ENCODE measurements at regions not wholly inside any gene's neighbourhood (a gene's known extent, or its start where the extent isn't known, plus 50 kb on each side); places are given as distances from the start of the nearest gene placed in this dataset.

DNA sequence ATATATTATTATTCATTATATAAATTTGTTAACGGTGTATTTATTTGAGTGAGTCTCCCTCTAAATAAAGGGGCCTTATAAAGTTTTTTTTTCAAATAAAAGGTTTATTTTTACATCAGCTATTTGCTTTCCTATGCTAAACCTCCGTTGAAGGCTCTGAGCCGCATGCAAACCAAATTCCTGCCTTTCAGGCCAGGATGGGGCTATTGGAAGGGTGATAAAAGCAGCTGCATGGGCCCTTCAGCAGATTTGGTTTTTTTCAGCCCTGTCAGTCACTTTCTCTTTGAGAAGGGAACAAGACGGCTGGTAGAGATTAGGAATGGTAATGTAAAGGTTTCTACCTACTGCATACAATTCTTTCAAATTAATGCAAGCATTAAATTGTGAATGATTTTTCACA lies 244.2 kb downstream of the WNT5A start:
- Mint-ChIP-seq H3K4me3 (ENCODE audit: unreplicated experiment) (no peak overlapping the region), H3K36me3 (ENCODE audit: low read depth, unreplicated experiment) (peaks cover 4% of the 10 kb centered on the region), H3K9me3 (ENCODE audit: unreplicated experiment) (no peaks in the 10 kb centered on the region), H3K4me1 (ENCODE audit: unreplicated experiment) (no peaks in the 10 kb centered on the region), H3K27me3 (ENCODE audit: unreplicated experiment) (peaks cover 2% of the 10 kb centered on the region), H3K27ac (ENCODE audit: unreplicated experiment) (no peak overlapping the region)
- no peak for DNase-seq (ENCODE audit: low spot score)
- TF ChIP-seq, protein P1, sequence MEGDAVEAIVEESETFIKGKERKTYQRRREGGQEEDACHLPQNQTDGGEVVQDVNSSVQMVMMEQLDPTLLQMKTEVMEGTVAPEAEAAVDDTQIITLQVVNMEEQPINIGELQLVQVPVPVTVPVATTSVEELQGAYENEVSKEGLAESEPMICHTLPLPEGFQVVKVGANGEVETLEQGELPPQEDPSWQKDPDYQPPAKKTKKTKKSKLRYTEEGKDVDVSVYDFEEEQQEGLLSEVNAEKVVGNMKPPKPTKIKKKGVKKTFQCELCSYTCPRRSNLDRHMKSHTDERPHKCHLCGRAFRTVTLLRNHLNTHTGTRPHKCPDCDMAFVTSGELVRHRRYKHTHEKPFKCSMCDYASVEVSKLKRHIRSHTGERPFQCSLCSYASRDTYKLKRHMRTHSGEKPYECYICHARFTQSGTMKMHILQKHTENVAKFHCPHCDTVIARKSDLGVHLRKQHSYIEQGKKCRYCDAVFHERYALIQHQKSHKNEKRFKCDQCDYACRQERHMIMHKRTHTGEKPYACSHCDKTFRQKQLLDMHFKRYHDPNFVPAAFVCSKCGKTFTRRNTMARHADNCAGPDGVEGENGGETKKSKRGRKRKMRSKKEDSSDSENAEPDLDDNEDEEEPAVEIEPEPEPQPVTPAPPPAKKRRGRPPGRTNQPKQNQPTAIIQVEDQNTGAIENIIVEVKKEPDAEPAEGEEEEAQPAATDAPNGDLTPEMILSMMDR (IDR thresholded peaks at IDR 0.05; ENCODE audit: unreplicated experiment): no peak

DNA sequence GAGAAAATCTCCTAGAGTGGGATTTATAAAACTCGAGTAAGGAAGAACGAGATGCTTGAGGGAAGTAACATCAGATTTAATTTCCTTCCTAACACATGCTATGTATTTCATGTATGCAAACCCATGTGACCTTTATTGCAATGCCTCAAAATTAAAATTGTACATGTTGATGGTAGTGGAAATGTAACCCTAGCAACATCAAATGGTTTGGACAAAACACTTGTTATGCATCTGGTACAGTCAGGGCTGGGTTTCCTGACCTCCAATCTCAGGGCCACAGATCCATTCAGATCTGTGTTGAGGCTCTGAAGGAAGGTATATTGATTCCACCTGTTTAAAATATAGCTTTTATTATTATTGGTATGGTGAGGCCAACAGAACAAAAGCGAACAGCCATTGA lies 246.0 kb downstream of the WNT5A start:
- Mint-ChIP-seq H3K27ac (ENCODE audit: unreplicated experiment) (no peak overlapping the region), H3K4me3 (ENCODE audit: unreplicated experiment) (no peak overlapping the region), H3K36me3 (ENCODE audit: low read depth, unreplicated experiment) (no peaks in the 10 kb centered on the region), H3K4me1 (ENCODE audit: unreplicated experiment) (no peaks in the 10 kb centered on the region), H3K27me3 (ENCODE audit: unreplicated experiment) (peaks cover 2% of the 10 kb centered on the region), H3K9me3 (ENCODE audit: unreplicated experiment) (no peaks in the 10 kb centered on the region)
- TF ChIP-seq, protein P1 (IDR thresholded peaks at IDR 0.05; ENCODE audit: unreplicated experiment): no peak
- no peak for DNase-seq (ENCODE audit: low spot score)

DNA sequence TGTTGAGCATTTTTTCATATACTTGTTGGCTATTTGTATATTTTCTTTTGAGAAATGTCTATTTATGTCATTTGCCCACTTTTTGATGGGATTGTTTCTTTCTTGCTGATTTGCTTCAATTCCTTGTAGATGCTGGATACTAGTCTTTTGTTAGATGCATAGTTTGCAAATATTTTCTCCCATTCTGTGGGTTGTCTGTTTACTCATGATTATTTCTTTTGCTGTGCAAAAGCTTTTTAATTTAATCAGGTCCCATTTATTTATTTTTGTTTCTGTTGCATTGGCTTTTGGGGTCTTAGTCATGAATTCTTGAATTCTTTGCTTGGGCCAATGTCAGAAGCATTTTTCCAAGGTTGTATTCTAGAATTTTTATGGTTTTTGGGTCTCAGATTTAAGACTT lies 251.7 kb downstream of the WNT5A start:
- TF ChIP-seq, protein P1 (IDR thresholded peaks at IDR 0.05; ENCODE audit: unreplicated experiment): no peak
- Mint-ChIP-seq H3K36me3 (ENCODE audit: low read depth, unreplicated experiment) (no peaks in the 10 kb centered on the region), H3K4me3 (ENCODE audit: unreplicated experiment) (no peak overlapping the region), H3K4me1 (ENCODE audit: unreplicated experiment) (no peaks in the 10 kb centered on the region), H3K9me3 (ENCODE audit: unreplicated experiment) (no peaks in the 10 kb centered on the region), H3K27me3 (ENCODE audit: unreplicated experiment) (peaks cover 3% of the 10 kb centered on the region), H3K27ac (ENCODE audit: unreplicated experiment) (no peak overlapping the region)
- no peak for DNase-seq (ENCODE audit: low spot score)

DNA sequence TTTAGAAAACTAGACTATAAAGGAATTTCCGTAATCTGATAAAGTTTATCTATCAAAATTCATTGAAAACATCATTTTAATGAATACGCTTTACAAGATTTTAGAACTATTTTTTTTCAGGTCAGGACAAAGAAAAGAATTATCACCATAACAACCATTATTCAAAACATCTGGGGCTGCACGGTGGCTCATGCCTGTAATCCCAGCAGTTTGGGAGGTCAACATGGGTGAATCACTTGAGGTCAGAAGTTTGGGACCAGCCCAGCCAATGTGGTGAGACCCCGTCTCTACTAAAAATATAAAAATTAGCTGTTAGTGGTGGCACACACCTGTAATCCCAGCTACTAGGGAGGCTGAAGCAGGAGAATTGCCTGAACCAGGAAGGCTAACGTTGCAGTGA lies 260.4 kb downstream of the WNT5A start:
- H3K27me3 Mint-ChIP-seq (ENCODE audit: unreplicated experiment): no peaks in the 10 kb centered on the region
- H3K4me1 Mint-ChIP-seq (ENCODE audit: unreplicated experiment): peaks cover under 1% of the 10 kb centered on the region
- H3K9me3 Mint-ChIP-seq (ENCODE audit: unreplicated experiment): no peaks in the 10 kb centered on the region
- no peak overlapping the region for H3K4me3 Mint-ChIP-seq (ENCODE audit: unreplicated experiment)
- DNase-seq (ENCODE audit: low spot score): no peak
- no peak overlapping the region for H3K27ac Mint-ChIP-seq (ENCODE audit: unreplicated experiment)
- TF ChIP-seq, protein P1 (IDR thresholded peaks at IDR 0.05; ENCODE audit: unreplicated experiment): no peak
- H3K36me3 Mint-ChIP-seq (ENCODE audit: low read depth, unreplicated experiment): no peaks in the 10 kb centered on the region

DNA sequence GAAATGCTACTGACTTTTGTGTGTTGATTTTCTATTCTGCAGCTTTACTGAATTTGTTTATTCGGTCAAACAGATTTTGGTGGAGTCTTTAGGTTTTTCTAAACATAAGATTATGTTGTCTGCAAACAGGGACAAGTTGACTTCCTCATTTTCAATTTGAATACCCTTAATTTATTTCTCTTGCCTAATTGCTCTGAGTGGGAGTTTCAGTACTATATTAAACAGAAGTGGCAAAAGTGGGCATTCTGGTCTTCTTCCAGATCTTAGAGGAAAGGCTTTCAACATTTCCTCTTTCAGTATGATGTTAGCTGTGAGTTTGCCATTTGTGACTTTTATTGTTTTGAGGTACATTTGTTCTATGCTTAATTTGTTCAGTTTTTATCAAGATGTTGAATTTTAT lies 268.5 kb downstream of the WNT5A start:
- Mint-ChIP-seq H3K9me3 (ENCODE audit: unreplicated experiment) (no peaks in the 10 kb centered on the region), H3K36me3 (ENCODE audit: low read depth, unreplicated experiment) (no peaks in the 10 kb centered on the region), H3K4me1 (ENCODE audit: unreplicated experiment) (peaks cover 6% of the 10 kb centered on the region), H3K27me3 (ENCODE audit: unreplicated experiment) (no peaks in the 10 kb centered on the region), H3K4me3 (ENCODE audit: unreplicated experiment) (no peak overlapping the region), H3K27ac (ENCODE audit: unreplicated experiment) (no peak overlapping the region)
- DNase-seq (ENCODE audit: low spot score): no peak
- TF ChIP-seq, protein P1 (IDR thresholded peaks at IDR 0.05; ENCODE audit: unreplicated experiment): no peak
